ENCODE measurements at regions not wholly inside any gene's neighbourhood (a gene's known extent, or its start where the extent isn't known, plus 50 kb on each side); places are given as distances from the start of the nearest gene placed in this dataset.

- TF ChIP-seq, protein P1, sequence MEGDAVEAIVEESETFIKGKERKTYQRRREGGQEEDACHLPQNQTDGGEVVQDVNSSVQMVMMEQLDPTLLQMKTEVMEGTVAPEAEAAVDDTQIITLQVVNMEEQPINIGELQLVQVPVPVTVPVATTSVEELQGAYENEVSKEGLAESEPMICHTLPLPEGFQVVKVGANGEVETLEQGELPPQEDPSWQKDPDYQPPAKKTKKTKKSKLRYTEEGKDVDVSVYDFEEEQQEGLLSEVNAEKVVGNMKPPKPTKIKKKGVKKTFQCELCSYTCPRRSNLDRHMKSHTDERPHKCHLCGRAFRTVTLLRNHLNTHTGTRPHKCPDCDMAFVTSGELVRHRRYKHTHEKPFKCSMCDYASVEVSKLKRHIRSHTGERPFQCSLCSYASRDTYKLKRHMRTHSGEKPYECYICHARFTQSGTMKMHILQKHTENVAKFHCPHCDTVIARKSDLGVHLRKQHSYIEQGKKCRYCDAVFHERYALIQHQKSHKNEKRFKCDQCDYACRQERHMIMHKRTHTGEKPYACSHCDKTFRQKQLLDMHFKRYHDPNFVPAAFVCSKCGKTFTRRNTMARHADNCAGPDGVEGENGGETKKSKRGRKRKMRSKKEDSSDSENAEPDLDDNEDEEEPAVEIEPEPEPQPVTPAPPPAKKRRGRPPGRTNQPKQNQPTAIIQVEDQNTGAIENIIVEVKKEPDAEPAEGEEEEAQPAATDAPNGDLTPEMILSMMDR (IDR thresholded peaks at IDR 0.05; ENCODE audit: insufficient read depth, low read depth, low read length), result no peak
- CTCF ChIA-PET, result interaction anchor here (0.7 kb wide), 1 partner anchor 396 kb away, joined by 3 read pairs; no protein-coding TSS in a partner anchor
Observed at GRCh38 chr5:89712134-89712700, 697.3 kb downstream of the CETN3 start.

GRCh38 chr5:89711526-89711925 is 698.0 kb downstream of the CETN3 start:
- Histone ChIP-seq H3K36me3 (ENCODE audit: control insufficient read depth, insufficient read depth, low read length) (no peaks in the 10 kb centered on the region), H3K27me3 (ENCODE audit: control insufficient read depth, insufficient read depth, low read length) (no peaks in the 10 kb centered on the region), H3K4me3 (ENCODE audit: low read depth, low read length) (no peak overlapping the region)
- ChIA-PET CTCF (interaction anchor here (0.6 to 0.7 kb wide), 2 partner anchors 21 to 397 kb away, joined by 3 read pairs; no protein-coding TSS in a partner anchor), POLR2A (no interaction called here)
- TF ChIP-seq, protein P1 (IDR thresholded peaks at IDR 0.05; ENCODE audit: insufficient read depth, low read depth, low read length), result no peak
- DNase-seq (ENCODE audit: low read depth), result no peak

More at GRCh38 chr5:89712134-89712700, 697.3 kb downstream of the CETN3 start:
- no peaks in the 10 kb centered on the region for H3K36me3 ChIP-seq (ENCODE audit: control insufficient read depth, insufficient read depth, low read length)
- DNase-seq (ENCODE audit: low read depth), result no peak
- no peak overlapping the region for H3K4me3 ChIP-seq (ENCODE audit: low read depth, low read length)
- H3K27me3 ChIP-seq (ENCODE audit: control insufficient read depth, insufficient read depth, low read length), result no peaks in the 10 kb centered on the region
- POLR2A ChIA-PET, result no interaction called here

GRCh38 chr5:89710006-89710405 is 699.5 kb downstream of the CETN3 start:
- TF ChIP-seq, protein P1 (IDR thresholded peaks at IDR 0.05; ENCODE audit: insufficient read depth, low read depth, low read length), result no peak
- POLR2A ChIA-PET, result no interaction called here

GRCh38 chr5:89707891-89708290 is 701.7 kb downstream of the CETN3 start:
- Histone ChIP-seq H3K27me3 (ENCODE audit: control insufficient read depth, insufficient read depth, low read length) (no peaks in the 10 kb centered on the region), H3K4me3 (ENCODE audit: low read depth, low read length) (no peak overlapping the region), H3K36me3 (ENCODE audit: control insufficient read depth, insufficient read depth, low read length) (no peaks in the 10 kb centered on the region)
- TF ChIP-seq, protein P1 (IDR thresholded peaks at IDR 0.05; ENCODE audit: insufficient read depth, low read depth, low read length), result no peak
- DNase-seq (ENCODE audit: low read depth), result no peak
- ChIA-PET POLR2A (no interaction called here), CTCF (no interaction called here)

More at GRCh38 chr5:89710006-89710405, 699.5 kb downstream of the CETN3 start:
- CTCF ChIA-PET, result no interaction called here
- no peak for DNase-seq (ENCODE audit: low read depth)
- Histone ChIP-seq H3K4me3 (ENCODE audit: low read depth, low read length) (no peak overlapping the region), H3K27me3 (ENCODE audit: control insufficient read depth, insufficient read depth, low read length) (no peaks in the 10 kb centered on the region), H3K36me3 (ENCODE audit: control insufficient read depth, insufficient read depth, low read length) (no peaks in the 10 kb centered on the region)

GRCh38 chr5:89706731-89707130 is 702.8 kb downstream of the CETN3 start:
- ChIA-PET CTCF (no interaction called here), POLR2A (interaction anchor here (0.6 kb wide), 1 partner anchor 39 kb away, joined by 3 read pairs; no protein-coding TSS in a partner anchor)
- Histone ChIP-seq H3K4me3 (ENCODE audit: low read depth, low read length) (no peak overlapping the region), H3K36me3 (ENCODE audit: control insufficient read depth, insufficient read depth, low read length) (no peaks in the 10 kb centered on the region), H3K27me3 (ENCODE audit: control insufficient read depth, insufficient read depth, low read length) (no peaks in the 10 kb centered on the region)
- DNase-seq (ENCODE audit: low read depth), result no peak
- TF ChIP-seq, protein P1 (IDR thresholded peaks at IDR 0.05; ENCODE audit: insufficient read depth, low read depth, low read length), result no peak

Data from BJ (cell line).